ENCODE measurements at regions not wholly inside any gene's neighbourhood (a gene's known extent, or its start where the extent isn't known, plus 50 kb on each side); places are given as distances from the start of the nearest gene placed in this dataset.

DNA sequence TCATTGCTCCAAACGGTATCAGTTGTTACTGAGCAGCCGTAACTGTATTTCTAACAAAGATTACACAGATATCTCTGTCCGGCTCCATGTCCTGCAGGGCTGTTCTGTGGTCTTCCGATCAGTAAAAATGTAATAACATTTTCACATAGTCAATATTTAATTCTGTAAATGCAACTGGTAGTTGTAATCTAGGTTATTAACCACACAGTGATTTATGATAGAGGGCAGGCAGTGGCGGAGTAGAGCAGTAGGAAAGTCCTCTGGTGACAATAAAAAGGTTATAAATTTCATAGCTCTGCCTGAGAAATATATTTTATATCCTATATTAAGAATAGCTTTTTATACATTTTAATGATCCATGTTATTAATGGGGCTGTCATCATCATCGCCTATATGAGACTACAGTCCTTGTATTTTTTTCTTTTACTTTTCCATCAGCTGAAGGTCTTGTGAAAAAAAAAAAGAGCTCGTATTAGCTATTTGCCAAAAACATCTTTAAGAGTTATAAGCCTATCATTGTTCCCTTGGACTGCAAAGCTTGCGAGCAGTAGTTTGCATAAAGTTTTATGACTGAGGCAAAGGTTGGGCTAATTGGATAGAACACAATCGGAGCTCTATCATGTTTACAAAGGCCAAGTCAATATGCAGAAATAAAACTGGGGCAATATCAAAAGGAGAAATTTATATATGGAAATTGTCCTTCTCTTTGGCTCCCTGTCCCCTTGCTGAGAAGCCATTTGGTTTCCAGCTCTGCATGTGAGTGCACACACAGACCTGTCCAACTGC is 648.0 kb downstream of the IRX1 start:
- no peak for DNase-seq

DNA sequence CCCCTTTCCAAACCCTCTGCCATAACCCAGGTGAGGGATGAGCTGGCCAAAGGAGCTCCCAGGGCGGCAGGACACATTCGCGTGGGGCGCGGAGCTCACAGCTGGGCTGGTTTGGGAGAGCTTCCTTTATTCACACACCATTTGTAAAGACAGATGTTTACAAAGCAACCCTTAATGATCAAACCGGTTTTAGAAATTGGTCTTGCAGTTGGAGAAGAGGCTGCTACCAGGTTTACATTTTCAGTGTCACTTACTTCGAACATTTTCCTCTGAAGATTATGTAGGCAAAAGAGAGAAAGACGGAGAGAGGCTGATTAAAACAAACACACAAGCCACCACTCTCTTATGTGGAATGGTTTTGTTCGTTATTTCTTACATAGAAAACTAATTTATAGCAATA is 648.7 kb downstream of the IRX1 start:
- DNase-seq: no peak

DNA sequence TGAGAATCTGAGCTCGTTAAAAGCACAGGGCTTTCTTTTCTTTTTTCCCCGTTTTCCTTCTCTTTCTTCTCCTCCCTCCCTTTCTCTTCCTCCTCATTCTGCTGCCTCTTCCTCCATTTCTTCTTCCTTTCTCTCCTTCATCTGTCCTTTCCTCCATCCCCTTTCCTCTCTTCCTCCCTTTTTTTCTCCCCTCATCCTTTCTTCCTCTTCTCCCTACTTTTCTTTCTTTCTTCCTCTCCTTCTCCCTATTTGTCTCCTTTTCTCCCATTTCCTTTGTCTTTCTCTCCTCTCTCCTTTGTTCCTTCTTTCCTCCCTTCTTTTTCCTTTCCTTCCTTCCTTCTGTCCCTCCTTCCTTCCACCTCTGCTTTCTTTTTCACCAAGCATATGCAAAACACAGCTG is 649.4 kb downstream of the IRX1 start:
- no peak for DNase-seq

DNA sequence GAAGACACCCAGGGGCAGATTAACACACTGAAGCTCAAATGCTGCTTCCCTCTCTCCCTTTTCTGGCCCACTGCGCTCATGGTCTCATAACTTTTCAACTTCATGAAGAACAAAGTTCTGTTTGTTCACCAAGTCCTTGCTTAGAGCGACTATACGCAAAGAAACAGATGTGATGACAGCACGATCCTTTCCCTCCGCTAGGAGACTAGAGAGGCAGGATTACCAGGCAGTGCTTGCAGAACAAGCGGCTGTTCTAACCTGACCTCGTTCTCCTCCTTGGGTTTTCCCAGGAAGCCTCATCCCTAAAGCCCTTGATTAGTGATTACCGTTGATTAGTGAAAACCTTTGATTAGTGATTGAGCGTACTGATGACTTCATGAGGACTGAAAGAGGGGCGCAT is 649.9 kb downstream of the IRX1 start:
- no peak for DNase-seq

DNA sequence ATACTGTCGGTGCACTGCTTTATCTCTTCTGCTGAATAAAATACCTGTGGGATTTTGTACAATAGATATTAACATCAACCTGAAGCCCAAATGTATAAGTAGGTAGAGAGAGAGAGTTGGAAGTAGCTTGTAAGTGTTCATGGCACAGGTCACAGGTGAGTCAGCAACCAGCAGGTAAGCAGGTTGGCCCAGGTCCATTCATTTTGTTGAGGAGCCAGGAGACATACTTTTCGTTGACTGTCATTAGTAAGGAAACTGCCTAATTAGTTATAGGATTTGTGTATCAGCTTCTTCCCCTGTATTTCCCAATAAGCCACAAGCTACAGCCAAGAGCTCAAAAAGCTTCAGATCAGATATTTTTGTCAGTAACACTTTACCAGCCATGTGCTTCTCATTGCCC is 650.8 kb downstream of the IRX1 start:
- DNase-seq: no peak

DNA sequence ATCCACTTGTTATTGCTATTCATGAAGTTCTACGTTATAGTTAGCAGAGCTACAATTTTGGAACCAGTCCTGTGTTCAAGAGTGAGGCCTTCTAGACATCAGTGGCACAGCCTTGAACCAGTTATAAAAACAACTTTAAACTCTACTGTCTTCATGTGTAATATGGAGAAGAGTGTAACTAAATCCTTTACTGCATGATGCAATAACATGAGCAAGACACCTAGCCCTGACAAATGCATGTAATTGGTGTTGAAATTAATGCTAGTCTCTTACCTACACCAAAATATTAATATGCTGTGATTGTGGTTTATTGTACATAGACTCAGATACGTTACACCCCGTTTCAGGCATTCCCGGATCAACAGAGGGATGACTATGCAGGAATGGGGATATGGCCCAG is 654.6 kb downstream of the IRX1 start:
- DNase-seq: no peak

DNA sequence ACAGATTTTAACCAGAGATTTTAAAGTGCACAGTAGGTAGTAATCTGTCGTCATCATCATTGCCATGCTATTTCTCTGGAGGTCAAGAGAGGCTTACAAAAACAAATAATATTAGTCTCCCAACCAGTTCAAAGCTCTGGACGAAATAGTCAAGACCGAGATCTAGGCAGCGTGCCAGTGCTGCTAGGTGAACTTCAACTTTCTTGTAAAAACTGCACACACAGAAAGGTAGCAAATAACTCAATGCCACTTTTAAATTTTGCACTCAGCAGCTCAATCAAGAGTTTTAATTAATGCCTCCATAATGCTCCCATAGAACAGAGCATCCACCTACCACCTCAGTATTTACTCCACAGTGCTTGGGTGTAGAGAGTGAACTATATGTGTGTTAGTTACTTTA is 656.8 kb downstream of the IRX1 start:
- no peak for DNase-seq

DNA sequence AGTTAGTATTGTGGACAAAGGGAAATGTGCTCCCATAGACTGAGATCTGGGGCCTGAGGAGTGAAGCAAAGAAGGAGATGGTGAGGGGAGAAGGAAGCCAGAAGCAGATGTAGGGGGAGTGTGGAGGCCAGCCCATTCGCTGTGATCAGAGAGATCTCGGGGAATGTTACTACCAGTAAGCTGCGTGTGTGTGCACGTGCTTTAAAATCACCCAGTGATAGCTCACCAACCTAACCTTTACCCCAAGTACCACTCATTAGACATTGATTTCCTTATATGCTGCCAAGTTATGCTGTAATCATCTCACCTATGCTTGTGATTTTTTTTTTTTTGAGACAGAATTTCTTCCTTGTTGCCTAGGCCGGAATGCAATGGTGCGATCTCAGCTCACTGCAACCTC is 659.1 kb downstream of the IRX1 start:
- DNase-seq: no peak

DNA sequence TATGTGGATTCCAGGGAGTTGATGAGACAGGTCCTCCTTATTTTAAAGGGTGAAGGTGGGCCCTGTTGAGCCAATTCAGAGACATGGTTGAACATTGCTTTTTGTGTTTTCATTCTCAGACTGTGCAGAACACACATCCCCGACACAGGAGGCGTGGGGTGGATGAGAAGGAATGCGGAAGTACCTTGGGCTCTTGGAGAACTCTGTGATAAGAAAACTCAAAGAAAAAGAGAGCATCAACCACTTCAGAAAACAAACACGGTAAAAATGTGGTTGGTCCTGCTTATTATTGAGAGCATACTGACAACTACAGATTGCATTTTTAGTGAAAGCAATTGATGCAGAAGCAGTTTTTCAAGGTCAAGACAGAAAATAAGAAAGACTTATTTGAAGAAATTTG is 659.8 kb downstream of the IRX1 start:
- no peak for DNase-seq

DNA sequence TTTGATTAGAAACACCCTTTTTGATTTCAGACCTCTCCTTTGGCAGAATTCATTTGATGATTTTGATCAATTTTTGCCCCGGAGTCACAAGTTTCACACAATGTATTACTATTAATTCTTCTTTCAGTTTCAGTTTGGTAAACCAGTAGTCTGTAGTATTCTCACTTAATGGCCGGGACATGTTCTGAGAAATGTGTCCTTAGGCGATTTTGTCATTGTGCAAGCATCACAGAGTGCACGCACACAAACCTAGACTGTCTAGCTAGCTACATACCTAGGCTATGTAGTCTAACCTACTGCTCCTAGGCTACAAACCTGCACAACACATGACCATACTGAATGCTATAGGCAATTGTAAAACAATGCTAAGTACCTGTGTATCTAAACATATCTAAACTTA is 662.5 kb downstream of the IRX1 start:
- no peak for DNase-seq

DNA sequence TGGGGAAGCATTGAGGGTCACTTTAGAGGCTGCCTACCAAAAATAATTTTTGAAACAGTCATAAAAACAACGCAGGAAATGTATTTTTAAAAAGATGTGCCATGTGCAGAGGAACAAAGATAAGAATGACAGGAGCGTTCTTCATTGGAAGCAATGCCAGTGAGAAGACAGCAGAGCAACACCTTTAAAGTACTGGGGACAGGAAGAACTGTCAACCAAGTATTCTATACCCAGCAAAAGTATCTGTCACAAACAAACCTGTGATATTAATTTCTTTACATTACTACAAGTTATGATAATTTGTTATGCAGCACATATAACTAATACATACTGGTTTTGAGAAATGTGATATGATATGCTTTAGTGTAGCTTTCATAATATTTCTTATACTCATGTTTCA is 675.6 kb downstream of the IRX1 start:
- DNase-seq: no peak

DNA sequence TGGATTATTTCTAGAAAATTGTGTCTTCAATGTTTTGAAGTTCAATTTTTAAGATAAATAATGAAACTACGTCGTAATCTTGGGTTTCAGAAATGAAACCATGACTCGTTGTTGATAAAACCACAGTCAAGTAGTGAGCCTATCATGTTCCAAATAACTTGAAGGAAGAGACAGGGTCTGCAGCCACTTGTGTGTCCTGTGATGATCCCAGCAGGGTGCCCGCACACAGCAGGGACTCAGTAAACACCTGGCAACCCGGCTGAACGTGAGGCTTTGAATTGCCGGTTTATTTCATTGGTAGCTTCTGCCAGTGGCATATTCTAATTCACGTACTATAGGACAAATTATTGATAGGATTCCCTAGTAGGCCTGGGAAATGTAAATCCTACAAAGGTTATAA is 679.6 kb downstream of the IRX1 start:
- no peak for DNase-seq

DNA sequence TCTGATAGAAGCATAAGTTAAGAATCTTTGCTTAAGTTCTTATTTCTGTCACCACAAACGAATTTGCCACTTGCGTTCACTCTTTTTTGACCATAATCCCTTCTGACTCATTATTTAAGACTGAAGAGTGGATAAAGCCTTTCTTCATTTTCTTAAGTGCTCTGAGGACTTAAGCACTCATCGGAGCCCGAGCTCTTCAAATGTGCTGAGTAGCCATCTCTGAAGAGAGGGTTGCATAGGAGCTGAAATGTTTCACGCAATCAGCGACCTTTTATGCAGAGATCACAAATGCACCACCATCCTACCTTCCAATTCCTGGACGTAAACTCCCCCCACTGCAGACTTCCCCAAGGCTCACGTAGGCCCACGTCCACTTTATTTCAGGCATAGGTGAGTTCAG is 699.2 kb downstream of the IRX1 start:
- no peak for DNase-seq

DNA sequence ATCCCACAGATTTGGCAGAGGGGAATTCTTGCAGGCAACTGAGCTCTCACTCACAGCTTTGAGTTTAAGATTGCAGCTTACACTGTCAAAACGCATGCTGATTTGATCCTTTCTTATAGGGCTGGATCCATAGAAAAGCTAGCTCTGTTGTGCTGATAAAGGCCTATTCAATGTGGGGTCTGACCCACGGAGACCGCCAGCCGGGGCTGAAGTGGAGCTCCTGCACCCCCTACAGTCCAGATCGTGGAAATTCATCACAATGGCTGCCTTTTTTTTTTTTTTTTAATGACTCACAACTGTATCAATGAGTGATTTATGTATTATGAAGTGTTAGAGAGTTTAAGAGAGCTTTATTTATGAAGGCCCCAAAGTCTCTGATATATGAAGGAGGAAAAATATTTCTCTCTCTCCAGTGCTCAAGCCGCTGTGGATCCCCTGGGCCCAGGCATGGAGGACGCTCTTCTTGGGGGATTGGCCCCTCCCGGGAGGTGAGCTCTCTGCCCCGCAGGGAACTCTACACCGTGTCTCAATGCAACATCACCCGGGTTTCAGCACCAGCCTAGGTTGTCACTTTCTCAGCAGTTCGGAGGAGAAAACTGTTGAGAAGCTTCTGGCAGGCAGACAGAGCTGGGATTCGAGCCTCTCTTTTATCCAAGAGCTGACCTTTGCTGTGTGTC is 700.2 kb downstream of the IRX1 start:
- DNase-seq: peak; percentile 22 to 37

DNA sequence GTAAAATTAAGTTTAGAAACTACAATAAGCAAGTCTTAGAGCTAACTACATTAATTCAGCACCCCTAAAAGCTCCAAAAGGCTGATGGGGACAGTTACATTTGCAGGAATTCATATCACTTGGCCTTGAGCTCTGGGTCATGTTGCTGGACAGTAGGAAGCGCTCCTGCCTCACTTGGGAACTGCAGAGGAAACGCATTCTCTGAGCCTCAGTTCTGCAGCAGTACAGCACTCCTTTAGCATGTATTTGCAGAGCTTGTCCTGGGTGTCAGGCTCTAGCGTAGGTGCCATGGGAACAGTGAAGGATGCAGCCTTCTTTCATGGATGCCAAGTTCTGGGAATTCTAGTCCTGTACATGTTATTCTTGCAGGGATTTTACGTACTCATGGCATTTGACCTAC is 710.4 kb downstream of the IRX1 start:
- DNase-seq: no peak

DNA sequence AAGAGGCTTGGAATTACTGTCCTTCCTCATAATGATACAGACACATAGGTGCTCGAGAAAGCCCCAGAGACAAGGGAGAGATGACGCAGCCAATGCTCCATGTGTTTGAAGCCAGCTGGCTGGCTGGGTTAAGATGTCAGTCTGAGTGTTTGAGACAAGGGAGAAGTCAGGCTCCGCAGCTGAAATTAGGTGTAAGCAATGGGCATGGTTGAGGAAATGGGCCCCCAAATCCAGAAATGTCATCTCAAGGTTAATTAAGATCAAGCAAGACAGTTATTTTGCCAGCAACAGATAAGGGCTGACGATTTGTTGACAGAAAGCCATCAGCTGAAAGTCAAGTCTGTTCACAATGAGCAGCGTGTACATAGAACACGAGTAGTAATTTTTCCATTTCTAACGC is 713.4 kb downstream of the IRX1 start:
- DNase-seq: no peak

DNA sequence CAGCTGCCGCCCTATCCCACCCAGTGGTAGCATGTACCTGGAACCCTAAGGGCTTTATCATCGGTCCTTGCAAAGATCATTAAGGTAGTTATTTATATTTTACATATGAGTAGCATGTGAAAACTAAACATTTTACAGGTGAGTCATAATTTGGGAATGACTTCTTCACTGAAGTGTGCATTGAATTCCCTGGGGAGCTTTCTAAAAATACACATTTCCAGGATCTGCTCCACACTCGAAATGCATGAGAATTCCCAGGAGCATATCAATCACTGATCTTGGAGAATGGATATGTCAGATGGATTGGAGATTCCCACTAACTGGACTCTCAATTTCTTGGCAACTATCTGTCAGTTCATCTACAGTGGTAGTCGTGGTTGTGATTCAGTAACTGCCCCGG is 717.5 kb downstream of the IRX1 start:
- no peak for DNase-seq

DNA sequence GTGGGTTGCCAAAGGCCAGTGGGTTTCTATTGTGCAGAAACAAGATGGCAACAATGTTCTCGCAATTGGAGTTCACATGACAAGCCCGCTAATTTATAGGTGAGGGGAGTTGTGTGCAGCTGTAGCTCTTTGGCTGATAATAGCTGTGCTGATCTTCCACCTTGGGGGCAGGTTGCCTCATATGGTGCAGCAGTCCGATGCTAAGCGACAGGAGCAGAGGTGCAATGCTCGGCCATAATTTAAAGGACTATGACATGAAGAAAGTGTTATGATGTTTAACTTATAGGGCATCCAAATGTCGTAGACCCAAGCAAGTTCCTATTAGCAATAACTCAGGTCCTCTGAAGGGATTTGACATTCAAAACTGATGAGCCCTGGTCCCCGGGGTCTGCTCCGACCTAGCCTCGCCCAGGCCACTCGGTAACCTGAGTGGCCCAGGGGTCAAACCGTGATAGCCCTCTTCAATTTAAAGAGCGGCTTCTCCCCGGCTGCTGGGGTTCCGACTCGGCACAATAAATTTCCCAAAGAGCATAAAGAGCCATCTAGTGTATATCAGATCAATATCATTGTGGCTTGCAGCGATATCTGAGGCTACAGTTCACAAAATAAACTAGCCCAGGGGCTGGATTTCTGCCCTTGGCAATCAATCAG is 724.0 kb downstream of the IRX1 start:
- no peak for DNase-seq

DNA sequence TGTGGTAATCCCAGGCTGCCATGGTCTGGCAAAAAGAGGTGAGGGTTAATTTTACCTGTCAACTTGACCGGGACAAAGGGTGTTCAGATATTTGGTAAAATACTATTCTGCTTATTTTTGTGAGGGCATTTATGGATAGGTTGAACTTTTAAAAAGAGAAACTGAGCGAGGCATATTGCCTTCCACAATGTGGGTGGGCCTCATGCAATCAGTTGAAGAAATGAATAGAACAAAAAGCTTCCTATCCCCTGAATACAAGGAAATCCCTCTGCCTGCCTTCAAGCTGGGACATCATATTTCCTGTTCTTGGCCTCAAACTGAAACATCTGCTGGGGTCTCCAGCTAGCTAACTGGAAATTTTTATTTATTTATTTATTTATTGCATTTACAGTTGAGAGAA is 734.7 kb downstream of the IRX1 start:
- DNase-seq: no peak

DNA sequence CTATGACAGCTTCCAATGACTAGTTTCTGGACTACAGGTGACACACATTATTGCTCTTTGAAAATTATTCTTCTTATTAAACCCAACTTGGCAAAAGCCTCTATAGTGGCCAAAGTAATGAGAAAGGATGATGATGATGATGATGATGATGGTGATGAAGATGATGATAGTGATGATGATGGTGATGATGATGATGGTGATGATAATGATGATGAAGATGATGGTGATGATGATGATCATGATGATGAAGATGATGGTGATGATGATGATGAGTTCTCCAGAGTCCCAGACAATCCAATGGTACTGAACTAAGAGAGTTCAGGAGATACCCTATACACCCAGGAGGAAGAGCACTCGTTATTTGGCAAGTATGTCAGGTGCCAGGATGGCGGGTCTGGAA is 739.4 kb downstream of the IRX1 start:
- DNase-seq: no peak

DNA sequence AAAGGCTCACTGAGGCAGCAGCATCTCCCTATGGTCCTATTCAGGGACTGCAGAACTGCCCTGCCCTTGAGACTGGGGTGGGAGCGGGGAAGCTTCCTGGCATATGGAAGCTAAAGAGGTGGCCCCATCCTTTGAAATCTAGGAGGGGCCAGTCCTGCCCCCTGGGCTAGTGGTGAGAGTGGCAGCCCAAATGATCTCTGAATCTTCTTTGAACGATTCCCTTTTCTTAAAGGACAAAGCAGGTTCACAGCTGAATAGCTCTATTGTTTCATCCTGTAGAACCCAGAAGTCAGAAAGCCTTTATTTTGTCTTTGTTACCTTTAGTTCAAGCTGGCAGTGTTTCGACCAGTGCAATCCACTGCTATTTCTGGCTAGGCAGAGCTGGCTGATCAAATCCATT is 741.9 kb downstream of the IRX1 start:
- DNase-seq: no peak

DNA sequence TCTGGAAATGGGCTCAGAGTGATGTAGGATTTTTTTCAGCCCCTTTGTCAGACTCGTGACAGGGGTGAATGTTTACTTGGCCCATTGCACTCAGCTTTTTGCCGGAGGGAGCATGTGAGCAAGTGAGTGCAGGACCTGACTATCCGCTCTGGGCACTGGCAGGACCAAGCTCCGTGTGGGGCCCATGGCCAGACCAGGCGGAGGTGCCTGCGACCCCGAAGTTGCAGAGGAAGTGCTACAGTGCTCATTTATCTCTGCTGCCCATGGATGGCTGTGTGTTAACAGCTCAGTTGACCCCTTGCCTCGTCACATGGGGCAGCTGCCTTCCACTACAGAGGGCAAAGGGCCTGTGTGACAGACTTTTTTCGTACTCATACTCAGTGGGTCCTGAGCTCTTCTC is 744.3 kb downstream of the IRX1 start:
- DNase-seq: no peak

DNA sequence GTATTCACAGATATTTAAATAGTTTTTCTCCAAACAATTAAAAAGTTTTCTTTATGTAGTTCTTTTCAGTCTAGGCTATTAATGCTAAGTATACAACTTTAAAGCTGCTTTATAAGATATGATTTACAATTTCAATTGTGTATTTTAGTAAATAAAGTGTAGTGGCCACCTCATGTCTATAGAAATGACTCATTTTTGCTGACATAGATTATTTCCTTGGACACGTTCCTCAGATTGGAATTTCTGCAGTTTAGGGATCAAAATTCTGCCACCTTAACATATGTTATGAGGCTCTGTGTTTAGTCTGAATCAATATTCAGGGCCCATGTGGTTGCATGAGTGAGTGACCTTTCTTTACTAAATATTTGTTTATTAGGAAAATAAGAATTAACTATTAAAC is 750.2 kb downstream of the IRX1 start:
- no peak for DNase-seq

DNA sequence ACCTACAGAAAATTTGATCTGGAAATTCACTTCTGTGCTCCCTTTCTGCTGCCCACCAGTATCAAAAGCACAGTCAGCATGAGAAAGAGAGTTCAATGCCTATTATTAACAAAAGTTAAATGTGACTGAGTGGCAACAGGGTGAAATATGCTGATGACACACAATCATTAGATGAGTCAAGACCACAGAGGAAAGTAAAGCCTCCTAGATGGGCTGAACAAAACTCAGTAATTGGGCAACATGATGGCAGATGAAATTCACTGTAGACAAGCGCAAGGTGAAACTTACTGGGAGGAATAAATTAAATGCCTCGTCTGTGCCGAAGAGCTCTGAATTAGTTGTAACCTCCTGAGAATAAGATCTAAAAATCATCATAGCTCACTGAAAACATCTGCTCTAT is 752.8 kb downstream of the IRX1 start:
- no peak for DNase-seq
